ENCODE measurements at regions not wholly inside any gene's neighbourhood (a gene's known extent, or its start where the extent isn't known, plus 50 kb on each side); places are given as distances from the start of the nearest gene placed in this dataset.
A peak's percentile ranks its signal among the peaks of the same experiment; 100 is the strongest.

- DNase-seq (ENCODE audit: low read depth, low spot score) = no peak
- no peak for TF ChIP-seq CTCF (IDR thresholded peaks at IDR 0.05; ENCODE audit: low read depth, low read length)
- in situ Hi-C loops (cut with HindIII; ENCODE audit: low sequenced_read_pairs) = no loop called here
- no peak overlapping the region for H3K4me3 ChIP-seq (ENCODE audit: low read depth, low read length)
Observed at GRCh38 chrX:39421006-39421405, 619.7 kb downstream of the MID1IP1 start.

- TF ChIP-seq CTCF (IDR thresholded peaks at IDR 0.05; ENCODE audit: low read depth, low read length) = no peak
- H3K4me3 ChIP-seq (ENCODE audit: low read depth, low read length) = no peak overlapping the region
- in situ Hi-C loops (cut with HindIII; ENCODE audit: low sequenced_read_pairs) = no loop called here
- DNase-seq (ENCODE audit: low read depth, low spot score) = no peak
Observed at GRCh38 chrX:39425124-39425806, 624.0 kb downstream of the MID1IP1 start.

GRCh38 chrX:39426101-39426500 lies 624.8 kb downstream of the MID1IP1 start:
- DNase-seq (ENCODE audit: low read depth, low spot score) = no peak
- no peak for TF ChIP-seq CTCF (IDR thresholded peaks at IDR 0.05; ENCODE audit: low read depth, low read length)
- no peak overlapping the region for H3K4me3 ChIP-seq (ENCODE audit: low read depth, low read length)
- in situ Hi-C loops (cut with HindIII; ENCODE audit: low sequenced_read_pairs) = no loop called here

- in situ Hi-C loops (cut with HindIII; ENCODE audit: low sequenced_read_pairs) = no loop called here
- no peak overlapping the region for H3K4me3 ChIP-seq (ENCODE audit: low read depth, low read length)
- TF ChIP-seq CTCF (IDR thresholded peaks at IDR 0.05; ENCODE audit: low read depth, low read length) = no peak
- DNase-seq (ENCODE audit: low read depth, low spot score) = peak; percentile 51
Observed at GRCh38 chrX:39427492-39427891, 626.2 kb downstream of the MID1IP1 start.

GRCh38 chrX:39427906-39428305 lies 626.6 kb downstream of the MID1IP1 start:
- H3K4me3 ChIP-seq (ENCODE audit: low read depth, low read length) = no peak overlapping the region
- DNase-seq (ENCODE audit: low read depth, low spot score) = peak; percentile 46
- in situ Hi-C loops (cut with HindIII; ENCODE audit: low sequenced_read_pairs) = no loop called here
- TF ChIP-seq CTCF (IDR thresholded peaks at IDR 0.05; ENCODE audit: low read depth, low read length) = no peak

GRCh38 chrX:39430551-39430950 lies 629.3 kb downstream of the MID1IP1 start:
- in situ Hi-C loops (cut with HindIII; ENCODE audit: low sequenced_read_pairs) = no loop called here

More at GRCh38 chrX:39430551-39430950, 629.3 kb downstream of the MID1IP1 start:
- TF ChIP-seq CTCF (IDR thresholded peaks at IDR 0.05; ENCODE audit: low read depth, low read length) = no peak
- no peak for DNase-seq (ENCODE audit: low read depth, low spot score)
- H3K4me3 ChIP-seq (ENCODE audit: low read depth, low read length) = no peak overlapping the region
